GM10248 (cell line): ENCODE measurements at regions not wholly inside any gene's neighbourhood (a gene's known extent, or its start where the extent isn't known, plus 50 kb on each side); places are given as distances from the start of the nearest gene placed in this dataset.
"Not testable (repeated sequence)": the region's sequence is repeated elsewhere in the genome, so short reads cannot be mapped to it uniquely, and the experiment has no call there.

Experiments
- CTCF ChIA-PET: fragments of 300-600 bp; sonication (Branson Sonifier 250); formaldehyde crosslinking; extraction: SDS; loops from one replicate; lab custom pipeline; 2021; ENCODE audit warnings: antibody characterized with exemption; lab: Yijun Ruan, JAX
- POLR2A ChIA-PET: fragments of 350-650 bp; sonication (Branson Sonifier 250); formaldehyde crosslinking; extraction: SDS; loops from one replicate; lab custom pipeline; 2020; ENCODE audit warnings: antibody characterized with exemption; lab: Yijun Ruan, JAX
- DNase-seq: peaks from one replicate; pipeline ENCODE4 v3.0.0; 2012; ENCODE audit errors: extremely low spot score
- CTCF ChIP-seq: IDR thresholded peaks from 2 replicates; pipeline ENCODE4 v1.5.1; 2012; ENCODE audit warnings: mild to moderate bottlenecking, low read depth; ENCODE audit errors: extremely low read depth, missing control alignments, control extremely low read depth

DNA sequence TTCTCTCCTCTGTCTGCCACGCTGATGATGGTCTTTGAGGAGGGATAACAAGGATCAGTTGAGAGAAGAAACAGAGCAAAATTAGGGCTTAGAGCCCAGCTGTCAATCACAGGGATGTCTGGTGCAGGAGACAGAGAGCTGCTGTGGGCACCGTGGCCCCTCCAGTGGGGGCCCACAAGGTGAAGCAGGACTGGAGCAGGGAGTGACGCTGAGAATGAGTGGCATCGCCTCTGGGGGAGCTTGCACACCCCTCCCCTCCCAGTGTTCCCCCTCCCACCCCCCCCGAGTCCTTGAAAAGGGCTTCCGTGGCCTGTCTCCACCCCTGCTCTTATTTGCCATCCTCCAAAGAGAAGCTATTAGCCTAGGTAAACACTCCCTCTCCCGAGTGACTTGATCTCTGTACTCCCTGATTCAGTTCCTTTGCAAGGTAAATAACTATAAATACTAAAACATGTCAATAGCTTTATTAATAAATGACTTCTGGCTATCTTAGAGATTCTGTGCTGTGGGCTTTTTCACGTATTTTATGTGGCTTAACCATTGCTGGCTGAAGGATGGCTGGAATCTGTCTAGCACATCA, 440.0 kb downstream of the ZNF536 start:
- CTCF ChIA-PET, result no interaction called here
- TF ChIP-seq CTCF, result no peak
- DNase-seq, result no peak
- POLR2A ChIA-PET, result no interaction called here

DNA sequence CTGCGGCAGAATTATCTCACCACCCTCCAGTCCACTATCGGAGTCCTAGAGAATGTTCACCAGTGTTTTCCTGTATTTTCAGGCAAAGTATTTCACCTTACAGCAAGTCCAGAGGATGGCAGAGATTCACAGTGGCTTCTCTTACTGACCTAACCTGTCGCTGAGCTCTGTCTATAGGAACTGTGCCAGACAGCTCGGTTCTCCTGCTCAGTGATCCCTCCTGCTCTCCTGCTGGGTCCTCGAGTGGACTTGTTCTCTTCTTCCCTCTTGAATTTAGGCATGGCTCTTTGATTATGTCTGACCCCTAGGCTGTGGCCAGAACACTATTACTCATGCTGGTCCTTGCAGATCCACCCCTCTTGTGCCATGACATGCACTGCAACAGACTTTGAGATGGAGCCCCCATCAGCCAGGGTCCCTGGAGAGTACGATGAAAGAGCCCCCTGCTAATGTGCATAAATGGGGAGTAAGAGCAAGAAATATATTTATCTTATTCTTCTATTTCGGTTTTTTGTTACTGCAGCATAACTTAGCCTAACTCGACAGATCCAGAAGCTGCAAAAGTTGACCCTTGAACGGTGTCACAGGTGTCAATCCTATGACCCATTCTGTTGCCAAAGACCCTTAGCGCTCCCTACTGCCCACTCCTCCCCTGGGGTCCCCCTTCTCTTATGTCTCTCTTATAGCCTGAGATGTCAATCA, 439.4 kb downstream of the ZNF536 start:
- CTCF ChIA-PET, result no interaction called here
- POLR2A ChIA-PET, result no interaction called here
- TF ChIP-seq CTCF, result no peak
- DNase-seq, result no peak

DNA sequence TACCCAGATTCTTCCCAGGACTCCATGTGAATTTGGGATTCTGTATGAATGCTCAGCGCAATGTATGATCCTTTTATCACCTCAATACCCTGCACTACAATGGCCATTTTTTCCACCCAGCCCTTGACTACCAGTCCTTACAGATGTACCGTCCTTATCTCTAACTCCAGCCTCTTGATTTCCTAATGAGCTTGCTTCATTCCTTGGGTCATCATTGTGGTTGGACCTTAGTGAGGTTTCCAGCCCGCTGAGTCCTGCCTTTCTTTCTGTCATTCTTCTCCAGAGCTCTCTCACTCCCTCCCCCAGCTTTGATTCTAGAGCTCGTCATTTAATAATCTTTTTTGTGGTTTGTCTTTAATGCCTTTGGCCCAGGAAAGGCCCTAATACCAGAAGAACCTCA, 438.5 kb downstream of the ZNF536 start:
- TF ChIP-seq CTCF, result no peak
- no peak for DNase-seq
- POLR2A ChIA-PET, result no interaction called here
- CTCF ChIA-PET, result no interaction called here

DNA sequence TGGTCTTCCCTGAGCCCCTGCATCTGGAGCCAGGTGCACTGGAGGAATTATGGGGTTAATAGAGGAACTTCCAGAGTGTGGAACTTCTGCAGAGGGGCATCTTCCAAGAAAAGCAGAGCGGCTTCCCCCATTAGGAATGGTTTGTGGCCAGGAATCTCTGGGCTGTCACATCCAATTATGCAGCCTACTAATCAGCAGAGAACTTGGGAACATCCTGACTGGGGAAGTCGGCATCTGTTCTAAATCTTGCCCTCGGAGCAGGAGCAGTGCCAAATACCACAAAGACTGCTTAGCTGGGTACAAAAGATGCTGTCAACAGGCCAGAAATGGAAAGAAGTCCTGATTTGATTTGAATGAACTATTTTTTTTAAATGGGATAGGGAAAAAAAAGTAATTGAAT, 435.1 kb downstream of the ZNF536 start:
- ChIA-PET POLR2A (no interaction called here), CTCF (interaction anchor here (0.9 kb wide), 1 partner anchor 13 kb away, joined by 3 read pairs; no protein-coding TSS in a partner anchor)
- no peak for TF ChIP-seq CTCF
- DNase-seq, result no peak

GRCh38 chr19:30806311-30806710, 434.1 kb downstream of the ZNF536 start:
- POLR2A ChIA-PET, result no interaction called here
- TF ChIP-seq CTCF, result no peak
- CTCF ChIA-PET, result no interaction called here

GRCh38 chr19:30804751-30805150, 432.6 kb downstream of the ZNF536 start:
- CTCF ChIA-PET, result interaction anchor here (0.8 to 1.1 kb wide), 3 partner anchors 11 to 23 kb away, joined by 3 read pairs; no protein-coding TSS in a partner anchor
- POLR2A ChIA-PET, result no interaction called here

More at GRCh38 chr19:30806311-30806710, 434.1 kb downstream of the ZNF536 start:
- DNase-seq, result no peak

DNA sequence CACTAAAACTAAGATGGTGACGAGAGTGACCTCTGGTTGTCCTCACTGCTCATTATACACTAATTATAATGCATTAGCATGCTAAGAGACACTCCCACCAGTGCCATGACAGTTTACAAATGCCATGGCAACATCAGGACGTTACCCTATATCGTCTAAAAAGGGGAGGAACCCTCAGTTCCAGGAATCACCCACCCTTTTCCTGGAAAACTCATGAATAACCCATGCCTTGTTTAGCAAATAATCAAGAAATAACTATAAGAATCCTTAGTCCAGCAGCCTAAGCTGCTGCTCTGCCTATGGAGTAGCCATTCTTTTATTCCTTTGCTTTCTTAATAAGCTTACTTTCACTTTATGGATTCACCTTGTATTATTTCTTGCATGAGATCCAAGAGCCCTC, 432.1 kb downstream of the ZNF536 start:
- CTCF ChIA-PET, result interaction anchor here (0.8 to 1.1 kb wide), 3 partner anchors 10 to 23 kb away, joined by 3 read pairs; no protein-coding TSS in a partner anchor

More at GRCh38 chr19:30804751-30805150, 432.6 kb downstream of the ZNF536 start:
- no peak for TF ChIP-seq CTCF
- DNase-seq, result no peak

More for the DNA sequence above, 432.1 kb downstream of the ZNF536 start:
- DNase-seq, POLR2A ChIA-PET: not testable (repeated sequence)
